Astrocyte (in vitro differentiated cells and primary cell): ENCODE measurements at regions not wholly inside any gene's neighbourhood (a gene's known extent, or its start where the extent isn't known, plus 50 kb on each side); places are given as distances from the start of the nearest gene placed in this dataset.

Experiments used
- DNase-seq: peaks from one replicate; pipeline ENCODE4 v3.0.0-alpha.2; 2010; ENCODE audit warnings: low read depth
- FAIRE-seq: peaks from 2 replicates; lab custom pipeline; 2011; peaks lifted over from hg19 to GRCh38; lab: Jason Lieb, UNC
- H2AFZ ChIP-seq: 2 replicates; pipeline ENCODE4 v1.6.0; 2012; ENCODE audit warnings: low read depth, low read length, inconsistent platforms
- H3K27ac ChIP-seq: 2 replicates; pipeline ENCODE4 v1.5.1; 2011; ENCODE audit warnings: low read depth, low read length, inconsistent platforms
- H3K27me3 ChIP-seq: 2 replicates; pipeline ENCODE4 v1.6.0; 2011; ENCODE audit warnings: low read length, inconsistent platforms; ENCODE audit not compliant: insufficient read depth
- H3K36me3 ChIP-seq: 2 replicates; pipeline ENCODE4 v1.5.1; 2011; ENCODE audit warnings: low read length, inconsistent platforms; ENCODE audit not compliant: insufficient read depth
- H3K4me1 ChIP-seq: 2 replicates; pipeline ENCODE4 v1.5.1; 2011; ENCODE audit warnings: low read length, inconsistent platforms; ENCODE audit not compliant: insufficient read depth
- H3K4me2 ChIP-seq: 2 replicates; pipeline ENCODE4 v1.6.0; 2012; ENCODE audit warnings: low read length, inconsistent platforms
- H3K4me3 ChIP-seq: 2 replicates; pipeline ENCODE4 v1.5.1; 2011; ENCODE audit warnings: low read depth, mild to moderate bottlenecking, low read length, inconsistent platforms; ENCODE audit not compliant: insufficient read depth
- H3K79me2 ChIP-seq: 2 replicates; pipeline ENCODE4 v1.6.0; 2012; ENCODE audit warnings: mild to moderate bottlenecking, low read length, inconsistent platforms; ENCODE audit not compliant: insufficient read depth
- H3K9ac ChIP-seq: 2 replicates; pipeline ENCODE4 v1.6.0; 2012; ENCODE audit warnings: mild to moderate bottlenecking, low read length, inconsistent platforms
- H3K9me3 ChIP-seq: 2 replicates; pipeline ENCODE4 v1.5.1; 2012; ENCODE audit warnings: low read depth, mild to moderate bottlenecking, low read length, inconsistent platforms; ENCODE audit not compliant: insufficient read depth
- H4K20me1 ChIP-seq: 2 replicates; pipeline ENCODE4 v1.6.0; 2012; ENCODE audit warnings: low read length, inconsistent platforms; ENCODE audit not compliant: insufficient read depth
- H3K27ac Mint-ChIP-seq: one replicate; pipeline ENCODE4 v1.8.0; 2021; ENCODE audit warnings: mild to moderate bottlenecking, mixed read lengths; ENCODE audit not compliant: unreplicated experiment
- H3K27me3 Mint-ChIP-seq: one replicate; pipeline ENCODE4 v1.8.0; 2021; ENCODE audit warnings: low read depth, mixed read lengths; ENCODE audit not compliant: unreplicated experiment
- H3K36me3 Mint-ChIP-seq: one replicate; pipeline ENCODE4 v1.8.0; 2021; ENCODE audit warnings: low read depth, mixed read lengths; ENCODE audit not compliant: unreplicated experiment
- H3K4me1 Mint-ChIP-seq: one replicate; pipeline ENCODE4 v1.8.0; 2021; ENCODE audit warnings: low read depth, mixed read lengths; ENCODE audit not compliant: unreplicated experiment
- H3K4me3 Mint-ChIP-seq: one replicate; pipeline ENCODE4 v1.8.0; 2021; ENCODE audit warnings: mild to moderate bottlenecking, moderate library complexity, mixed read lengths; ENCODE audit not compliant: unreplicated experiment
- H3K9me3 Mint-ChIP-seq: one replicate; pipeline ENCODE4 v1.8.0; 2021; ENCODE audit warnings: mild to moderate bottlenecking, mixed read lengths; ENCODE audit not compliant: unreplicated experiment
- EZH2 ChIP-seq: IDR thresholded peaks from 2 replicates; pipeline ENCODE4 v1.6.1; 2012; ENCODE audit warnings: mild to moderate bottlenecking, low read length, inconsistent platforms; ENCODE audit not compliant: insufficient read depth
- TF ChIP-seq, protein P1 (sequence below): IDR thresholded peaks from 2 replicates; pipeline ENCODE4 v1.5.1; 2011; ENCODE audit warnings: low read depth, mild to moderate bottlenecking, inconsistent platforms, low read length, moderate library complexity; ENCODE audit not compliant: insufficient read depth

DNA sequence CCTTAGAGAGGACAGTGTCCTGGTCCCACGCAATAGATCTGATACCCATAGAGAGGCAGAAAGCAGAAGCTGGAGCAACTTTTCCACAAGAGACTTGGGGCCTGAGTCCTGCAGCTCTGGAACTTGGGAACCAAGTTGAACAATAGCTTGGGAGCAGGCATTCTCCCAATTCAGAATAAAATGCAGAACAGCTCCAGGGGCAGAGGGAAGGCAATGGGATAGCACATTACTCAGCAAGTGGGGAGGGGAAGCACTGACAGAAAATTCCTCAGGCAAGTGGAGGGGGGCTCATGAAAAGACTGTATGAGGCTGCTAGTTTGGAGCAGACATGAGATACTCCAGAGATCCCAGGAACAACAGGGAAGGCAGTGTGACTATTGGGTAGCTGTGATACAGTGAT is 513.6 kb downstream of the HINT1 start:
- Histone ChIP-seq H2AFZ (no peak overlapping the region), H4K20me1 (no peaks in the 10 kb centered on the region), H3K9me3 (no peaks in the 10 kb centered on the region), H3K9ac (no peak overlapping the region), H3K27me3 (no peaks in the 10 kb centered on the region), H3K27ac (peak overlapping the region; percentile 27), H3K79me2 (no peaks in the 10 kb centered on the region), H3K4me1 (peaks cover 5% of the 10 kb centered on the region), H3K36me3 (no peaks in the 10 kb centered on the region), H3K4me3 (no peak overlapping the region), H3K4me2 (no peak overlapping the region)
- DNase-seq (no peak), FAIRE-seq (no peak)
- H3K36me3 Mint-ChIP-seq: no peaks in the 10 kb centered on the region
- H3K27ac Mint-ChIP-seq: peak overlapping the region; percentile 78
- peaks cover 13% of the 10 kb centered on the region for H3K4me1 Mint-ChIP-seq
- H3K4me3 Mint-ChIP-seq: no peak overlapping the region
- no peak for TF ChIP-seq EZH2
- TF ChIP-seq, protein P1, sequence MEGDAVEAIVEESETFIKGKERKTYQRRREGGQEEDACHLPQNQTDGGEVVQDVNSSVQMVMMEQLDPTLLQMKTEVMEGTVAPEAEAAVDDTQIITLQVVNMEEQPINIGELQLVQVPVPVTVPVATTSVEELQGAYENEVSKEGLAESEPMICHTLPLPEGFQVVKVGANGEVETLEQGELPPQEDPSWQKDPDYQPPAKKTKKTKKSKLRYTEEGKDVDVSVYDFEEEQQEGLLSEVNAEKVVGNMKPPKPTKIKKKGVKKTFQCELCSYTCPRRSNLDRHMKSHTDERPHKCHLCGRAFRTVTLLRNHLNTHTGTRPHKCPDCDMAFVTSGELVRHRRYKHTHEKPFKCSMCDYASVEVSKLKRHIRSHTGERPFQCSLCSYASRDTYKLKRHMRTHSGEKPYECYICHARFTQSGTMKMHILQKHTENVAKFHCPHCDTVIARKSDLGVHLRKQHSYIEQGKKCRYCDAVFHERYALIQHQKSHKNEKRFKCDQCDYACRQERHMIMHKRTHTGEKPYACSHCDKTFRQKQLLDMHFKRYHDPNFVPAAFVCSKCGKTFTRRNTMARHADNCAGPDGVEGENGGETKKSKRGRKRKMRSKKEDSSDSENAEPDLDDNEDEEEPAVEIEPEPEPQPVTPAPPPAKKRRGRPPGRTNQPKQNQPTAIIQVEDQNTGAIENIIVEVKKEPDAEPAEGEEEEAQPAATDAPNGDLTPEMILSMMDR: no peak
- H3K9me3 Mint-ChIP-seq: peaks cover 3% of the 10 kb centered on the region
- H3K27me3 Mint-ChIP-seq: no peaks in the 10 kb centered on the region

DNA sequence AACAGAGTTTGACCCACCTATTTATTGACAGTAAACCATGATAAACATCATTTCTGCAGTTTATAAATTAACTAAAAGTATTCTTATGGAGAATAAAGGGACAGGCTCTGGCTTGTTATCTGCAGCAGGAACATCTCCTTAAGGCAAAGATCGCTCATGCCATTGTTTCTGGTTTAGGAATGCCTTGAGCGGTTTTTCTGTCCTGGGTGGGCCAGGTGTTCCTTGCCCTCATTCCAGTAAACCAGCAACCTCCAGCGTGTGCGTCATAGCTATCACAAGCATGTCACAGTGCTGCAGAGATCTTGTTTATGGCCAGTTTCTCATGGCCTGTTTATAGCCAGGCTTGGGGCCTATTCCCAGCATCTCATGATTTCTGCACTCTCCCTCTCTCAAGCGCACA is 521.7 kb downstream of the HINT1 start:
- Mint-ChIP-seq H3K27ac (no peak overlapping the region), H3K9me3 (peaks cover 13% of the 10 kb centered on the region), H3K4me3 (no peak overlapping the region), H3K27me3 (peaks cover 3% of the 10 kb centered on the region), H3K36me3 (peaks cover 2% of the 10 kb centered on the region), H3K4me1 (no peaks in the 10 kb centered on the region)
- H3K9me3 ChIP-seq: no peaks in the 10 kb centered on the region
- H3K27me3 ChIP-seq: no peaks in the 10 kb centered on the region
- no peaks in the 10 kb centered on the region for H4K20me1 ChIP-seq
- no peaks in the 10 kb centered on the region for H3K4me1 ChIP-seq
- DNase-seq: no peak
- H2AFZ ChIP-seq: no peak overlapping the region
- no peak overlapping the region for H3K4me3 ChIP-seq
- no peak overlapping the region for H3K27ac ChIP-seq
- H3K79me2 ChIP-seq: no peaks in the 10 kb centered on the region
- TF ChIP-seq, protein P1: no peak
- TF ChIP-seq EZH2: no peak
- no peak overlapping the region for H3K4me2 ChIP-seq
- no peaks in the 10 kb centered on the region for H3K36me3 ChIP-seq
- H3K9ac ChIP-seq: no peak overlapping the region
- no peak for FAIRE-seq

DNA sequence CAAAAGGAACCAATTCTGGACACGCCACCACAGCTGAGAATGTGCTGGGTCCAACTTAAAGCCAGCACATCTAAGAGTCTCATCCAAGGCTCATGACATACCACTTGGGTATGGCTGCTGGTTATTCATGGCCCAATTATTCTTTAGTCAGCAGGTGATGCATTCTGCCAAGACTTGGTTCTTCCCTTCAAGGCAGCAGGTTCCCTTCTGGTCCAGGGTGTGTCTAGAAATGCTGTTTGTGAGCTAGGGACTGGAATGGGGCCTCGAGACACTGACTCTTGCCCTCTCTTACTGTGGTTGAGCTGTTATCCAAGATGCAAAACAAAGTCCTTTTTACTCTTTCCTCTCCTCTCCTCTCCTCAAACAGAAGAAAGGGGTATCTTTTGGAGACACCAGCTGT is 522.6 kb downstream of the HINT1 start:
- Histone ChIP-seq H3K9ac (no peak overlapping the region), H3K9me3 (no peaks in the 10 kb centered on the region), H3K4me2 (no peak overlapping the region), H3K36me3 (no peaks in the 10 kb centered on the region), H2AFZ (no peak overlapping the region), H3K79me2 (no peaks in the 10 kb centered on the region), H3K4me1 (no peaks in the 10 kb centered on the region), H3K27ac (no peak overlapping the region), H3K27me3 (no peaks in the 10 kb centered on the region), H4K20me1 (no peaks in the 10 kb centered on the region), H3K4me3 (no peak overlapping the region)
- DNase-seq (no peak), FAIRE-seq (no peak)
- H3K27ac Mint-ChIP-seq: no peak overlapping the region
- no peak overlapping the region for H3K4me3 Mint-ChIP-seq
- peaks cover 2% of the 10 kb centered on the region for H3K36me3 Mint-ChIP-seq
- peaks cover 13% of the 10 kb centered on the region for H3K9me3 Mint-ChIP-seq
- no peaks in the 10 kb centered on the region for H3K4me1 Mint-ChIP-seq
- H3K27me3 Mint-ChIP-seq: peaks cover 3% of the 10 kb centered on the region
- TF ChIP-seq EZH2: no peak
- TF ChIP-seq, protein P1: no peak
